ENCODE measurements at regions not wholly inside any gene's neighbourhood (a gene's known extent, or its start where the extent isn't known, plus 50 kb on each side); places are given as distances from the start of the nearest gene placed in this dataset.

GRCh38 chr4:100849319-100849718 is 331.5 kb upstream of the EMCN start:
- no peak for TF ChIP-seq MYC (IDR thresholded peaks at IDR 0.05; ENCODE audit: low read depth, low read length)
- TF ChIP-seq MAX (IDR thresholded peaks at IDR 0.05; ENCODE audit: low read depth, low read length) = no peak
- no peak for TF ChIP-seq CTCF (IDR thresholded peaks at IDR 0.05; ENCODE audit: low read depth, low read length)
- TF ChIP-seq POLR2A (IDR thresholded peaks at IDR 0.05; ENCODE audit: extremely low read depth, insufficient read length) = no peak
- no peak overlapping the region for H3K4me3 ChIP-seq (ENCODE audit: low read depth, low read length)
- DNase-seq (ENCODE audit: low read depth) = no peak

- TF ChIP-seq CTCF (IDR thresholded peaks at IDR 0.05; ENCODE audit: low read depth, low read length) (peak; percentile 30), MAX (IDR thresholded peaks at IDR 0.05; ENCODE audit: low read depth, low read length) (no peak)
- peak; percentile 40 for DNase-seq (ENCODE audit: low read depth)
- H3K4me3 ChIP-seq (ENCODE audit: low read depth, low read length) = no peak overlapping the region
Observed at GRCh38 chr4:100848841-100849240, 331.0 kb upstream of the EMCN start.

GRCh38 chr4:100843910-100844309 is 326.1 kb upstream of the EMCN start:
- no peak for DNase-seq (ENCODE audit: low read depth)
- TF ChIP-seq MAX (IDR thresholded peaks at IDR 0.05; ENCODE audit: low read depth, low read length) (no peak), CTCF (IDR thresholded peaks at IDR 0.05; ENCODE audit: low read depth, low read length) (no peak), MYC (IDR thresholded peaks at IDR 0.05; ENCODE audit: low read depth, low read length) (no peak), POLR2A (IDR thresholded peaks at IDR 0.05; ENCODE audit: extremely low read depth, insufficient read length) (no peak)
- H3K4me3 ChIP-seq (ENCODE audit: low read depth, low read length) = no peak overlapping the region

- peak; percentile 44 for DNase-seq (ENCODE audit: low read depth)
- no peak overlapping the region for H3K4me3 ChIP-seq (ENCODE audit: low read depth, low read length)
- no peak for TF ChIP-seq CTCF (IDR thresholded peaks at IDR 0.05; ENCODE audit: low read depth, low read length)
- TF ChIP-seq POLR2A (IDR thresholded peaks at IDR 0.05; ENCODE audit: extremely low read depth, insufficient read length) = no peak
- no peak for TF ChIP-seq MAX (IDR thresholded peaks at IDR 0.05; ENCODE audit: low read depth, low read length)
- no peak for TF ChIP-seq MYC (IDR thresholded peaks at IDR 0.05; ENCODE audit: low read depth, low read length)
Observed at GRCh38 chr4:100842856-100843255, 325.0 kb upstream of the EMCN start.

- TF ChIP-seq POLR2A (IDR thresholded peaks at IDR 0.05; ENCODE audit: extremely low read depth, insufficient read length) (no peak), MAX (IDR thresholded peaks at IDR 0.05; ENCODE audit: low read depth, low read length) (no peak), CTCF (IDR thresholded peaks at IDR 0.05; ENCODE audit: low read depth, low read length) (no peak), MYC (IDR thresholded peaks at IDR 0.05; ENCODE audit: low read depth, low read length) (no peak)
- DNase-seq (ENCODE audit: low read depth) = no peak
- no peak overlapping the region for H3K4me3 ChIP-seq (ENCODE audit: low read depth, low read length)
Observed at GRCh38 chr4:100841911-100842310, 324.1 kb upstream of the EMCN start.

- DNase-seq (ENCODE audit: low read depth) = no peak
- no peak overlapping the region for H3K4me3 ChIP-seq (ENCODE audit: low read depth, low read length)
- TF ChIP-seq MYC (IDR thresholded peaks at IDR 0.05; ENCODE audit: low read depth, low read length) = no peak
- TF ChIP-seq POLR2A (IDR thresholded peaks at IDR 0.05; ENCODE audit: extremely low read depth, insufficient read length) = no peak
- no peak for TF ChIP-seq CTCF (IDR thresholded peaks at IDR 0.05; ENCODE audit: low read depth, low read length)
- TF ChIP-seq MAX (IDR thresholded peaks at IDR 0.05; ENCODE audit: low read depth, low read length) = no peak
Observed at GRCh38 chr4:100839712-100840111, 321.9 kb upstream of the EMCN start.
